22Rv1 (cell line): ENCODE measurements at regions not wholly inside any gene's neighbourhood (a gene's known extent, or its start where the extent isn't known, plus 50 kb on each side); places are given as distances from the start of the nearest gene placed in this dataset.

Experiments
- H3K27ac ChIP-seq: fragments of 450-650 bp; 2 replicates; pipeline ENCODE4 v1.5.1; 2017
- ZFX ChIP-seq: fragments of 450-650 bp; IDR thresholded peaks from 2 replicates; pipeline ENCODE4 v1.6.1; 2017; ENCODE audit warnings: antibody characterized with exemption, borderline replicate concordance
- TF ChIP-seq, protein P1 (sequence below): fragments of 450-650 bp; IDR thresholded peaks from 2 replicates; pipeline ENCODE4 v1.5.1; 2017; ENCODE audit warnings: mild to moderate bottlenecking

- no peak for TF ChIP-seq ZFX
- TF ChIP-seq, protein P1, sequence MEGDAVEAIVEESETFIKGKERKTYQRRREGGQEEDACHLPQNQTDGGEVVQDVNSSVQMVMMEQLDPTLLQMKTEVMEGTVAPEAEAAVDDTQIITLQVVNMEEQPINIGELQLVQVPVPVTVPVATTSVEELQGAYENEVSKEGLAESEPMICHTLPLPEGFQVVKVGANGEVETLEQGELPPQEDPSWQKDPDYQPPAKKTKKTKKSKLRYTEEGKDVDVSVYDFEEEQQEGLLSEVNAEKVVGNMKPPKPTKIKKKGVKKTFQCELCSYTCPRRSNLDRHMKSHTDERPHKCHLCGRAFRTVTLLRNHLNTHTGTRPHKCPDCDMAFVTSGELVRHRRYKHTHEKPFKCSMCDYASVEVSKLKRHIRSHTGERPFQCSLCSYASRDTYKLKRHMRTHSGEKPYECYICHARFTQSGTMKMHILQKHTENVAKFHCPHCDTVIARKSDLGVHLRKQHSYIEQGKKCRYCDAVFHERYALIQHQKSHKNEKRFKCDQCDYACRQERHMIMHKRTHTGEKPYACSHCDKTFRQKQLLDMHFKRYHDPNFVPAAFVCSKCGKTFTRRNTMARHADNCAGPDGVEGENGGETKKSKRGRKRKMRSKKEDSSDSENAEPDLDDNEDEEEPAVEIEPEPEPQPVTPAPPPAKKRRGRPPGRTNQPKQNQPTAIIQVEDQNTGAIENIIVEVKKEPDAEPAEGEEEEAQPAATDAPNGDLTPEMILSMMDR = no peak
- no peak overlapping the region for H3K27ac ChIP-seq
Measured at GRCh38 chr14:26320886-26321285, 276.9 kb downstream of the NOVA1 start.

GRCh38 chr14:26319139-26319864 lies 278.5 kb downstream of the NOVA1 start:
- TF ChIP-seq, protein P1 = no peak
- no peak for TF ChIP-seq ZFX
- H3K27ac ChIP-seq = no peak overlapping the region

DNA sequence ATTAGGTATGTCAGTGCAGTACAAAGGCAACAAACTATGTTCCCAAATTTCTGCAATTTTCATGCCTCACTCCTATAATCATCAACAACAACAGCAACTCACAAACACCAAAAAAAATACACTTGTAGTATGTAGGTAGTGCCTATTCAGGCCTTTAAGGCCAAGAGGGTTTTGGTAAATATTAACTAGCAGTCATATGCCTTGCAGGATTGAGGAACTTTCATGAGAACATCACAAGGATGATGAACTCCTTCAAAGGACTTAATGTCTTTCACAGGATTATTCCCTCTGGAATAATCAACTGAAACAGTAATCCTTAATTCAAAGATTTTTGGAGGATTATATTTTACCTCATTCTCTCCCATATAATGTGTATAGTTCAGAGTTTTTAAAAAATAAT lies 293.8 kb downstream of the NOVA1 start:
- TF ChIP-seq, protein P1 = no peak
- TF ChIP-seq ZFX = no peak
- no peak overlapping the region for H3K27ac ChIP-seq

- no peak overlapping the region for H3K27ac ChIP-seq
- TF ChIP-seq ZFX = no peak
- TF ChIP-seq, protein P1 = no peak
Measured at GRCh38 chr14:26293909-26294308, 303.9 kb downstream of the NOVA1 start.

GRCh38 chr14:26289891-26290486 lies 307.8 kb downstream of the NOVA1 start:
- no peak for TF ChIP-seq ZFX
- TF ChIP-seq, protein P1 = no peak
- H3K27ac ChIP-seq = no peak overlapping the region

GRCh38 chr14:26286913-26287205 lies 311.0 kb downstream of the NOVA1 start:
- TF ChIP-seq, protein P1 = no peak
- no peak for TF ChIP-seq ZFX
- no peak overlapping the region for H3K27ac ChIP-seq

DNA sequence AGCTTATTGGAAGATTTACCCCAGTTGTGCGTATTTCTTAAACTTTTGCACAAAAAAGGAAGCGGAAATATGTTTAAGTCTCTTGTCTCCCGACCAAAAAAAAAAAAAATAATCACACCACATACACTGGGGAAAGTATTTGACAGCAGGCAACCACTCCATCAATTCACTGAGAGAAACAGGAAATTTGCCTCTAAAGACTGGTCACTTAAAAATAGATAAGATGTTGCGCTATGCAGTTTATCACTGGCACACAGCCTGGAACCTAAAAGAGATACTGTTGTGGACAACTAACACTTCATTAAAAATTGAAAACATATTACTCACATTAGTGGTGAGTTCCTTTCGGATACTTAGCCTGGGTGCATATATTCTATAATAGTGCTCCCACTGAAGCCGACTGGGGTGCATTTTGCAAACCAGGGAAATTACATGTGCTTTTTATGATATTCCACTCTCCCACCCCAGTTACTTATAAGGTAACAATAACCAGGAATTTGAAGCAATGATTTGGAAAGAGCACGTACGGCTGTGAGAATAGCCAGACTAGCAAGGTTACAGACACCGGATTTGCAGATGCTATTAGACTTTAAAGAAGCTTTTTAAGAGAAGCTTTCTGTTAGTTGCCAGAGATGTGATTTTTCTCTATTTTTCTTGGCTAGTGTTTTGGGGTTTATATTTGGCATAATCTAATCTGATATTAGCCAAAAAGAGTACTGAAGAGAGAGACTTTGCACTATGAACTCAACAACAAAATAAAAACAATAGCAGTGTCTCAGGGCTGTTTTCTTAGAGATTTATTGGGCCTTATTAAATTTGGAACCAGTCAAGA lies 311.5 kb downstream of the NOVA1 start:
- H3K27ac ChIP-seq = no peak overlapping the region
- no peak for TF ChIP-seq ZFX
